NK-92 treated with Interleukin-12 subunit alpha and Interleukin-12 subunit beta, amount 100 ng/mL, for 24 hours (cell line): ENCODE measurements at regions not wholly inside any gene's neighbourhood (a gene's known extent, or its start where the extent isn't known, plus 50 kb on each side); places are given as distances from the start of the nearest gene placed in this dataset.

Source experiments
- DNase-seq: peaks from one replicate; lab custom pipeline; 2025; lab: John Stamatoyannopoulos, UW

GRCh38 chr6:139812939-139813338, 438.5 kb upstream of the CITED2 start:
- no peak for DNase-seq

DNA sequence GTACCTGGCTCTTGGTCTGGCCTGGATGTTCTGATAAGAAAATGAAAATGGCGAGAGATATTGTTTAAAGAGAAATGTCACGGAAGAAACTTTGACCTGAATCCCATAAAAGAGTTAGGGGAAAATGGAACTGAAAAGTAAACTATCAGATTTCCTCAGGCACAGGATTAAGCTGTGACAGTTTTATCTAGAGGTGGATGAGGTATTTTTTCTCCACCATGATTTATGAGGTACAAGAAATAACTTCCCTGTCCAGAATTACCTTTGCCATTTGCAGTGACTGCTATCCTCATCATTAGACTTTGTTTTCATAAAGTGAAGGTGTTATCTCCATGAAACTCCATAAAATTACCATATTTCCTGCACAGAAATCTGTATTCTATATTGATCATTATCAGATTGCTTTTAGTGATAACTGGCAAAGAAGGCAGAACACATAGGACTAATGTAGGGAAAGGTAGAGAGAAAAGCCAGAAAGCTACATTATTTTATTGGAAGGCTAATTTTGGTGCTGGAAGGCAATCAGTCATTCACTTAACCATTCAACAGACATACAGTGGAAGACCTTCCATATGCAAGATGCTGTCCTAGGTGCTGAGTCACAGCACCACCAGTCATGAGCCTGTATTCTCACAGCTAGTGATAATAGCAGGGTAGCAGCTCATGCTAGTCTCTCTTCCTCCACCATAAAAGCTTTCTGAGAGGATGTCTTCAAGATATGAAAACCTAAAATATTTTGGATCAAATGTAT, 427.3 kb upstream of the CITED2 start:
- DNase-seq = no peak

GRCh38 chr6:139800837-139801236, 426.4 kb upstream of the CITED2 start:
- no peak for DNase-seq

DNA sequence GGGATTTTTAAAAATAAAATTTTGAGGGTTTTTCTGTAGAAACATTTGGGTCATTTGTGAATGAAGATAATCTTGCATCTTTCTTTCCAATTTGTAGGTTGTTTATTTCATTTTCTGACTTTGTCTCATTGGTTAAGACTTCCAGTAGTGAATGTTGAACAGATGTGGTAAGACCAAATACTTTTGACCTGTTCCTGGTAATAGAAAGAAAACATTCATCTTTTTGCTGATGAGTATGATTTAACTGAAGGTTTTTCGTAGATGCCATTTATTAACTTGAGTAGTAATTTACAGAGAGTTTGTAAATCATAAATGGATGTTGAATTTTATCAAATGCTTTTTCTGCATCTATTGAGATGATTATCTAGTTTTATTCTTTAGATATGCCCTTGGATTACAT, 416.1 kb upstream of the CITED2 start:
- DNase-seq = no peak

- DNase-seq = no peak
These were observed 409.8 kb upstream of the CITED2 start for GRCh38 chr6:139784222-139784769.

DNA sequence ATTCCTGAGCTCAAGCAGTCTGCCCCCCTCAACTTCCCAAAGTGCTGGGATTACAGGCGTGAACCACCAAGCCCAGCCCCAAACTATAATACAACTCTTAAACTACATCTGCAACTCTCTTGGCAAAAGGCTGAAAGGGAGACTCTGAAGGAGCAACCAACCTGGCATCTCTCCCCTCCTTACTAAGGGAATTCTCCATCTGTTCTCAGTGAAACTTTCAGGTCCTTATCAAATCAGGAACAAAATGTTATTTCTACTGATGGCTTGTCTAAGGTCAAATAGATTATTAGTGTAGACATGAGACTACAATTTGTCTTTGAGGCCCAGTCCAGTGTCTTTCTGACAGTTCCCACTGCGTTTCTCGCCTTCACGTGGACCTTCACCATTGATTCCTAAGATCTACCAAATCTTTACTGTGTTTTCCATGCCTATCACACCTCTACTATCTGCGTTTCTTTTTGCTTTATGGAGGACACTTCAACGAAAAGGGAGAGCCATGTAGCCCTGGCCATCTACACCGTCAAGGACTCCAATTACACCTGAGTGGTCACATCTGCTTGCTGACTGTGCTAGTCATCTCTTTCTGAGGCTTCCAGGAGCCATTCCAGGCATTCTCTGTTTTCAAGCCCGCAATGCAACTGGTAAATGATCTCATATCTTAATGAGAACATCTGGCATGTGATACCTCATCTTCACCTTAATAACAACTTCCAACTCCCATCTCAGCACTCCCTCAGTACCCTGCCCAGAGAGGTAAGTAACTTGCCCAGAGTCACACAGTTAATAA, 405.7 kb upstream of the CITED2 start:
- DNase-seq = no peak

DNA sequence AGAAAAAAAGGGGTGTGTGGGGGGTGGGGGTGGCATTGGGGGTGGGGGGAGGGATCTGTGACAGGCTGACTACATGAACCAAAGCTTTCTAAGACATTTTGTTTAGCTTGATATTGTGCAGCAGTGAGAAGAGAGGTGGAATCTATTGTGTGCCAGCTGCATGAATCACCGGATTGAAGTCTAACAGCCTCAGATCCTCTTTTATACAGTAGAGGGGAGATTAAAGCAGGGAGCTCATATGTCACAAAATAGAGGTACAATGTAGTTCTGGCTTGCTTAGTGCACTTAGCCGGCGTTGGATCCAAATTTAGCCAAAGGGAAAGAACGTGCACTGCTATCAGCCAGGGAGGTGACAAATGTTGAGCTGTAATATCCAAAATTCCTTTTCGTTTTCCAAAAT, 404.2 kb upstream of the CITED2 start:
- DNase-seq = no peak

DNA sequence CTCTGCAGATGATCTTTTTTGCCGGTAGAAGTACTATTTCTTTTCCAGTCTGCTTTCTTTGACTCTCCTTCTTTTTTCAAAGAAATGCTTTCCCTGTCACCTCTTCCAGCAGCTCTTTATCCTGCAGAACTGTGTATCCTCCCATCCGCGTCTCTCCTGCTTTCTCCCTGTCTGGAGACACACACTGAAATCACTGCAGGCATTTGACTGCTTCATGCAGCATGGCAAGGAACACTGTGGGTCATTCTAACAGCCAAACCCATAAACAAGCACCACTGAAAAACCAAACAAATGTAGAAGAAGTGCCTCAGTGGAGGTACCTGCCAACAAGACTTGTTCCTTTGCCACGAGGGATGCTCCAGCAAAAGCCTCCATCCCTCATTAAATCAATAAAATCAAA, 403.7 kb upstream of the CITED2 start:
- no peak for DNase-seq

- no peak for DNase-seq
These were observed 402.9 kb upstream of the CITED2 start for GRCh38 chr6:139777202-139777970.

DNA sequence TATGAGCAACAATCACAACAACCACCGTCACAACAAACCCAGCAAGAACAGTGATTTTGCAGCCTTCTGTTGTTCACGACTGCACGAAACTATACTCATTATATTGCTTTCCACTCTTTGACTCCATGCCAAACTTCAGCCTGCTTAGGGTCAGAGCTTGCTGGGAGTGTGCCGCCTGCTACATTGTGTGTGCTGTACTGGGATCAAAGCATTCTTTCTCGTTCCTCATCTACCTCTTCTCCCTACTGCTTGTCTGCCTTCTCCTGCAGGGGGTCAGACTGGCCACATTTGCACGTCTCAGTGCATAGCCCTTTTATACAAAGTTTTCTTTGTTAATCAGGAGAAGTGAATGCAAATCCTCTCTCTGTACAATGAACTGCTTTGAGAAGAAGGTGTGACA, 401.6 kb upstream of the CITED2 start:
- DNase-seq = no peak

DNA sequence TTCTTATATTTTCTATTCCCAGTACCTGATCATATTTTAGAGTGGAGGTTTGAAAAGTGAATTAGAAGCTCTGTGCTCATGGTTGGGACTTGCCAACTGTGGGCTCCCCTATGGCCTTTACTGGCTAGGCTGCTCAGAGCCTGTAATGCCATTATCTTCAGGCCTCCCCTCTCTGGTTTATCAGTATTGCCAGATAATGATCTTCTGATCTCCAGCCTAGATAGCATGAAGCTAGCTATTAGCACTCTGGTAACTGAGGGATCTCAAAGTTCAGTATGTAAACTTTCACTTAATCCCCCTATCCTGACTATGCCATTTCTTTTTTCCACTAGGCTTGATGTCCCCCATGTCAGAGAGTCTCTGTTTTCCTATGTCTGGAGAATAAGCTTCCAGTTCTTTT, 393.7 kb upstream of the CITED2 start:
- DNase-seq = no peak

GRCh38 chr6:139766796-139767195, 392.3 kb upstream of the CITED2 start:
- no peak for DNase-seq

- no peak for DNase-seq
These were observed 391.4 kb upstream of the CITED2 start for GRCh38 chr6:139765825-139766285.

GRCh38 chr6:139764498-139764986, 390.1 kb upstream of the CITED2 start:
- DNase-seq = peak; percentile 37

DNA sequence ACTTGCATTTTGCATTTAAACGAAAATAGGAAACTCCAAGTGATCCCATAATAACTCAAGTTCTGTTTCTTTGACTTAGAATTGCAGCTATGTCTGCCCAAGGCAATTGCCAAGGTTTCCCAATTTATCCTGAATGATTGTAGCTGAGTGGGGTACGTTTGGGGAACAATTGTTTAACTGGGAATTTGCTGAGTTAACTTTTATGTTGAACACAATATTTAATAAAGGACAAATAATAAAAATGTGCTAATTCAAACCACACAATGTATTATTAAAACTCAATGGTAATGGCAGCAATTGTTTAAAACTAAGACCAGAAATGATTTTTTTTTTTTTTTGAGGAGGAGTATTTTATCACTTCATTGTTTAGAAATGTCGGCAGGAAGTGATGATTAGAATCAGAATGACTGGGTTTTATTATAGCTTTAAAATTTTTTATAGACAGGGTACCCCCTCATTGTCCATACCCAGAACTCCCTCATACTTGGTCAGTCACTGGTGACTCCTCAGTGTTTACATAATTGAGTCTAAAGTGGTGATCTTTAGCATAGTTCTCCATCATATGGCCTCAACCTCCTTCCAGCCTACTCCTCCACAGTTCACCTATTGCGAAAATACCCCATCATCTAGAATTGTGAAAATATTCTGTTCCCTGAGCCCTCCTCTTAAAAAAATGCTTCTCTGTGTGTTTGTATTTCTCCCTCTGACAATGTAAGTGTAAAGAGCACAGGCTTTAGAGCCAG, 389.2 kb upstream of the CITED2 start:
- no peak for DNase-seq

DNA sequence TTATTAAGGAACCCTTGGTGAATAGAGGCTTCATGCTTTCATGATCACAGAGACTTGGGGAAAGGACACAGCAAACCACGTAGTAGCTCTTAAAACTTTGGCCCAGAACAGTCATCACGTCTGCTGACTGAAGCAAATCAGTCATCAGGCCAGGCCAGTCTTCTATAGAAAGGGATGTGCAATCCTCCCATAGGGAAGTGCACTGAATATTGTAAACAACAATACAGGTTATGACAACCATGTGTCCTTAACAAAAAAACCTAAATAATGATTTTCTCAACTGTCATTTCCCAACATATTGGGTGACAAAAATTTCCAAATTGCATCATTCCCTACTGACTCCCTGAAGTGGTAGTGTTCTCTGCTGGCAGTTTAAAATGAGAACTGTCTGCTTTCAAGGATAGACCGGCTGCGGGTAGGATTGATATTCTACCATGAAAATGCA, 388.2 kb upstream of the CITED2 start:
- DNase-seq = no peak

GRCh38 chr6:139760128-139760527, 385.7 kb upstream of the CITED2 start:
- DNase-seq = no peak

GRCh38 chr6:139759086-139759485, 384.6 kb upstream of the CITED2 start:
- no peak for DNase-seq

DNA sequence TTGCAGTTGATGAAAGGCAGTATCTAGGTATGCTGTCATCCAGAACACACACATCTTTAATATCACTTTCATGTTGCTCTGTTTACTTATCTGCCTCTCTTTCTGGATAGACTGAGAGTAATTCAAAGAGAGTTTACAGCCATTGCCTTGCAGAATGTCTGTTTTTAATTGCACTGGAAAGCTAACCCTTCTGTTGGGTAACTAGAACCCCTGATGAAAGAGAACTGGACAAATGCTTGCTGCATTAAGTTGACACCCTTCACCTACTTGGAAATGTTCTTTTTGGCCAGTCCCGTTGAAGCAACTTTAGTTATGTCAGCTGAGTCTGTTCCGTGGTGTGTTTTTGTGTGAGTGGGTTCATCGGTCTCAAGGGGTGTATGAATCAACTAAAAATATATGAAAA, 383.8 kb upstream of the CITED2 start:
- DNase-seq = no peak

- no peak for DNase-seq
These were observed 383.3 kb upstream of the CITED2 start for GRCh38 chr6:139757784-139758183.

DNA sequence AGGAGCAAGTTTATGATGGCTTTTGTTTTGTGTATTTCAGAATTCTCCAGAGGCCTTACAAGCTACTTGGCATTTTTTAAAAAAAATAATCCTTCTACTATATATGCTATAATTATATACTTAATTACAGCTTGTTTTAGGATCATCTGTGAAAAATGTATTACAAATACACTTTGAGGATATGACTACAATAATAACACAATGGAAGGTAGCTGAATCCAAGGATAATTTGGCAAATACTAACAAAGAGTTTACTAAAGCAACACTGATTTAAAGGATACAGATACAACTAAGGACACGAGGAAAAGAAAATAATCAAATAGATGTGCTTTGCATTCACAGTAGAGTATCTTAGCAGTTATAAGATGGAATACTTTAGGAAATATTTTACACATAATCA, 381.9 kb upstream of the CITED2 start:
- no peak for DNase-seq
